ENCODE measurements at regions not wholly inside any gene's neighbourhood (a gene's known extent, or its start where the extent isn't known, plus 50 kb on each side); places are given as distances from the start of the nearest gene placed in this dataset.
A peak's percentile ranks its signal among the peaks of the same experiment; 100 is the strongest.

- ATAC-seq: no peak
These were observed 175.0 kb upstream of the TLE3 start for GRCh38 chr15:70272565-70273355.

GRCh38 chr15:70271422-70272088, 173.8 kb upstream of the TLE3 start:
- ATAC-seq: peak in 1 of 2 donors; percentile 6

- no peak for ATAC-seq
These were observed 173.0 kb upstream of the TLE3 start for GRCh38 chr15:70270752-70271111.

- no peak for ATAC-seq
These were observed 172.5 kb upstream of the TLE3 start for GRCh38 chr15:70269991-70270751.

GRCh38 chr15:70269311-70269911, 171.7 kb upstream of the TLE3 start:
- no peak for ATAC-seq

- peak; percentile 40 to 57 for ATAC-seq
These were observed 171.1 kb upstream of the TLE3 start for GRCh38 chr15:70268698-70269251.

- ATAC-seq: no peak
These were observed 170.2 kb upstream of the TLE3 start for GRCh38 chr15:70267879-70268278.

GRCh38 chr15:70267306-70267705, 169.6 kb upstream of the TLE3 start:
- ATAC-seq: no peak

GRCh38 chr15:70266412-70267121, 168.8 kb upstream of the TLE3 start:
- ATAC-seq: no peak

GRCh38 chr15:70265986-70266385, 168.3 kb upstream of the TLE3 start:
- ATAC-seq: no peak

- no peak for ATAC-seq
These were observed 167.8 kb upstream of the TLE3 start for GRCh38 chr15:70265466-70265978.

- ATAC-seq: no peak
These were observed 167.2 kb upstream of the TLE3 start for GRCh38 chr15:70264738-70265465.

- ATAC-seq: no peak
These were observed 166.4 kb upstream of the TLE3 start for GRCh38 chr15:70264014-70264582.

- ATAC-seq: no peak
These were observed 165.0 kb upstream of the TLE3 start for GRCh38 chr15:70262591-70263274.

GRCh38 chr15:70262171-70262570, 164.5 kb upstream of the TLE3 start:
- no peak for ATAC-seq

- no peak for ATAC-seq
These were observed 163.4 kb upstream of the TLE3 start for GRCh38 chr15:70261083-70261482.

- no peak for ATAC-seq
These were observed 162.9 kb upstream of the TLE3 start for GRCh38 chr15:70260580-70260979.

GRCh38 chr15:70259640-70260508, 162.2 kb upstream of the TLE3 start:
- ATAC-seq: no peak

- ATAC-seq: peak in 1 of 2 donors; percentile 19
These were observed 161.3 kb upstream of the TLE3 start for GRCh38 chr15:70259028-70259424.
